HG02870 (cell line): ENCODE measurements at regions not wholly inside any gene's neighbourhood (a gene's known extent, or its start where the extent isn't known, plus 50 kb on each side); places are given as distances from the start of the nearest gene placed in this dataset.
"Not testable (repeated sequence)": the region's sequence is repeated elsewhere in the genome, so short reads cannot be mapped to it uniquely, and the experiment has no call there.

ENCODE experiments used
- ATAC-seq: cut with Tn5 transposase; IDR thresholded peaks from one replicate; pipeline ENCODE4 v1.9.1; 2021; ENCODE audit warnings: mild to moderate bottlenecking, moderate library complexity; ENCODE audit not compliant: unreplicated experiment

DNA sequence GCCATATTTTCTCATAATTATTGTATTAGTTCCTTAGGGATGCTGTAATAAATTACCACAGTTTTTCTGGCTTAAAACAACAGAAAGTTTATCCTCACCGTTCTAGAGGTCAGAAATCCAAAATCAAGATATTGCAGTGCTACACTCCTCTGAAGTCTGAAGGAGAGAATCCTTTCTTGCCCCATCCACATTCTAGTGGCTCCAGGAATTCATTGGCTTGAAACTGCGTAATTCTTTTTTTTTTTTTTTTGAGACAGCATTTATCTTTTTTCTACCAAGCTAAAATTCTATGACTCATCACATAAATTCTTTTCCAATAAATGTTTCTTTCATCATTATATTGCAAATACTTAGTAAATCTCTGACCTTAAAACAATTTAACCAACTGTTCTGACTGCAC, 451.0 kb upstream of the RGS18 start:
- no peak for ATAC-seq

GRCh38 chr1:191709215-191709614, 449.0 kb upstream of the RGS18 start:
- ATAC-seq = no peak

- ATAC-seq = no peak
Measured at GRCh38 chr1:191711961-191712360, 446.3 kb upstream of the RGS18 start.

DNA sequence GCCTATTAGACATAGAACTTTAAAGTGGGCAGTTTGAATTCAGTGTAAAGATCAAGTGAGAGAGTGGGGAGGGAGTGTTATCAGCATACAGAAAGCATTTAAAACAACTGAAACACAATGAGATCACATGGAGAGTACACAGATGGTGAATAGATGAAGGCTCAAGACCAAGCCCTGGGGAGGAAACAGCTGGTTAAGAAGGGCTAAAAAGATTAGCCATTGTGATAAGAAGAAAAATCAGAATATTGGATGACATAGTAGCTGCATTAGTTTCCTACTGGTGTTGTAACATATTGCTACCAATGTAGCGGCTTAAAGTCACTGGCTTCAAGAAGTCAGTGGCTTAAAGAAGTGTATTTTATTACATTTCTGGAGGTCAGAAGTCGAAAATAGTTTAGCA, 443.4 kb upstream of the RGS18 start:
- ATAC-seq = no peak

DNA sequence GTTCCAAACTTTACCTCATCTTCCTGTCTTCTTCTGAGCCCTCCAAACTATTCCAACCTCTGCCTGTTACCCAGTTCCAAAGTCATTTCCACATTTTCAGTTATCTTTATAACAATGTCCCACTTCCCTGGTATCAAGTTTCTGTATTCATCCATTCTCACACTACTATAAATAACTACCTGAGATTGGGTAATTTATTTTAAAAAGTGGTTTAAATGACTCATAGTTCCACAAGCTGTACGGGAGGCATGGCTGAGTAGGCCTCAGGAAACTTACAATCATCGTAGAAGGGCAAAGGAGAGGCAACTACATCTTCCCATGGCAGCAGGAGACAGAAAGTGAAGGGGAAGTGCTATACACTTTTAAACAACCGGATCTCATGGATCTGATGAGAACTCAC, 428.5 kb upstream of the RGS18 start:
- ATAC-seq = no peak

GRCh38 chr1:191731608-191732302, 426.5 kb upstream of the RGS18 start:
- not testable (repeated sequence) for ATAC-seq

DNA sequence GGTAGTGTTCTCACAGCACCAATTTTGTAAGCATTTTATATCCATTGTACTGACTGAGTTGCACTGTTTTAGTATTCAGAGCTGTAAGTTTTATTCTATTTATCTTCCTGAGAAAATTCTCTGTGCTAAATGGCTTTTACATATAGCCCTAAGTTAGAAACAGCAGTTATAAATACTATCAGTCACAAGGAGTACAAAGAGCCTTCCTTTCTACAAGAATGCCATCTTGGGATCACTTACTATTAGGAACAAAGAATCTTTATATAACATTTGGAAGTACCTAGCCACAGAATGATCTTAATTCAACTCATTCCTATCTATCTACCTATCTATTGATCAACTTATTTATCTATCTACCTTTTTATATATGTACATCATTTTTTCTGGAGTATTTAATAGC, 423.9 kb upstream of the RGS18 start:
- ATAC-seq = no peak

DNA sequence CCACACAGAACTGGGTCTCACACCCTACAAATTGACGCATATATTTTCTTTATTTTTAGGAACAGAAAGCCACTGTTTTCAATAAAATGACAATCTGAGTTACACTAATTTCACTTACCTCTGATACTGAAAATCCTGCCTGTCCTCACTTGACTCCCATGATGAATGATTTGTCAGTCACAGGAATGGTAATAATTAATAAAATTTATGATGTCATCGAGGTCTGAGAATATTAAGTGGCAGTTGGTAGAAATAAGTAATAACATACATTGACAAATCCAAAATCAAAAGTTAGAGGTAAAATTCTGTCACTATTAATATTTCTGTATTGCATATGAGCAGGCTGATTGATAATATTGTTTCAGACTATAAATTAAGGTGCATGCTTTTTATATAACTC, 418.7 kb upstream of the RGS18 start:
- ATAC-seq = no peak

GRCh38 chr1:191752342-191752741, 405.9 kb upstream of the RGS18 start:
- no peak for ATAC-seq

- ATAC-seq = no peak
Measured at GRCh38 chr1:191760016-191760415, 398.2 kb upstream of the RGS18 start.

GRCh38 chr1:191788551-191788950, 369.7 kb upstream of the RGS18 start:
- no peak for ATAC-seq

GRCh38 chr1:191798178-191798577, 360.1 kb upstream of the RGS18 start:
- no peak for ATAC-seq

GRCh38 chr1:191804311-191804710, 354.0 kb upstream of the RGS18 start:
- no peak for ATAC-seq

DNA sequence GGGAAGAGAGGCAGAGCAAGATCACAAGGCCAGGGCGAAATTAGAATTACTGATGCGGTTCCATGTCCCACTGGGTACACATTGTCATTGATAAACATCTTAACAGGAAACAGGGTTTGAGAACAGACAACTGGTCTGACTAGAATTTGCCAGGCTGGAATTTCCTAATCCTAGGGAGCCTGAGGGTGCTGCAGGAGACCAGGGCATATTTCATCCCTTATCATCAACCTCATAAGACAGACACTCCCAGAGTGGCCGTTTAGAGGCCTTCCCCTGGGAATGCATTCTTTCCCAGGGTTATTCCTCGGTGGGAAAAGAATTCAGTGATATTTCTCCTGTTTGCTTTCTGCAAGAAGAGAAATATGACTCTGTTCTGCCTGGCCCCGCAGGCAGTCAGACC, 344.7 kb upstream of the RGS18 start:
- ATAC-seq = not testable (repeated sequence)

DNA sequence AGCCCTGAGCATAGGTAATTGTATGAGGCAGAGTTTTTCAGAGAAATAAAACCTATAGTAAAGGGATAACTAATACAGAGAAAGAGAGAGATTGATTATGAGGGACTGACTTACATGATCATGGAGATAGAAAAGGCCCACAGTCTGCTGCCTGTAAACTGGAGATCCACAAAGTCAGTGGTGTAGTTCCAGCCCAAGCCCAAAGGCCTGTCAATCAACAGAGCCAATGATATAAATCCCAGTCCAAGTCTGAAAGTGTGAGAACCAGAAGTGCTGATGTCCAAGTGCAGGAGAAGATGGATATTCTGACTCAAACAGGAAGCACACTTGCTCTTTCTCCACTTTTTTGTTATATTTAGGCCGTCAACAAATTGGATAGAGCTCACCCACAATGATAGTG, 340.1 kb upstream of the RGS18 start:
- no peak for ATAC-seq

DNA sequence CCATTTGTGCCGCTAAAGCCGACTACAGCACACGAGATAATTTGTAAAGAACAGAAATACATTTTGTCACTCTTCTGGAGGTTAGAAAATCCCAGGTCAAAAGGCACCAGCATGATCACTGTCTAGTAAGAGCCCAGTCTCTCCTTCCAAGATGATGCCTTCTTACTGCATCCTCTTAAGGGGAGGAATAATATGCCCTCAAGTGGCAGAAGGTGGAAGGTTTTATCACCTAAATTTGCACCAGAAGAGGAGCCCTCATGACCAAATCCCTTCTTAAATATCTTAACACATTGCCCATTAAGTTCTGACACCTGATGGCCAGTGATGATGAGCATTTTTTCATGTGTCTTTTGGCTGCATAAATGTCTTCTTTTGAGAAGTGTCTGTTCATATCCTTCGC, 326.7 kb upstream of the RGS18 start:
- no peak for ATAC-seq

GRCh38 chr1:191839891-191840290, 318.4 kb upstream of the RGS18 start:
- ATAC-seq = no peak

DNA sequence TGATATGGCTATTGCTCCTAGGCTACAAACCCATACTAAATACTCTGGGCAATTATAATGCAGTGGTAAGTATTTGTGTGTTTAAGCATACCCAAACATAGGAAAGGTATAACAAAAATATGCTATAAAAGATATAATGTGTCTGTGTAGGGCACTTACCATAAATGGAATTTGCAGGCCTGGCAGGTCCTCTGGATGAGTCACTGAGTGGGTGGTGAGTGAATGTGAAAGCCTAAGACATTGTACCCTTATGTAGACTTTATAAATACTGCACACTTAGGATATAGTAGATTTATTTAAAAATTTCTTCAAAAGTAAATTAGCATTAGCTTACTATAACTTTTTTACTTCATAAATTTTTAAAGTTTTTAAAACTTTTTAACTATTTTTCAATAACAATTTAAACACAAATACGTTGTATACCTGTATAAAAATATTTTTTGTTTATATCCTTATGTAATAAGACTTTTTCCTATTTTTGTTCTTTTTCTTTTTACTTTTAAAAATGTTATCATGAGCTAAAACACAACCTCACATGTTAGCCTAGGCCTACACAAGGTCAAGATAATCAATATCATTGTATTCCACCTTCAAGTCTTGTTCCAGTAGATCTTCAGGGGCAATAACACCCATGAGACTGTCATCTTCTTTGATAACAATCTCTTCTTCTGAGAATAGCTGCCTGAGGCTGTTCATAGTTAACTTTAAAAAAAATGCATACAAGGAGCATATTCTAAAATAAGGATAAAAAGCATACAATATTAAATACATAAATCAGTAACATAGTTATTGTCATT, 306.3 kb upstream of the RGS18 start:
- ATAC-seq = no peak

DNA sequence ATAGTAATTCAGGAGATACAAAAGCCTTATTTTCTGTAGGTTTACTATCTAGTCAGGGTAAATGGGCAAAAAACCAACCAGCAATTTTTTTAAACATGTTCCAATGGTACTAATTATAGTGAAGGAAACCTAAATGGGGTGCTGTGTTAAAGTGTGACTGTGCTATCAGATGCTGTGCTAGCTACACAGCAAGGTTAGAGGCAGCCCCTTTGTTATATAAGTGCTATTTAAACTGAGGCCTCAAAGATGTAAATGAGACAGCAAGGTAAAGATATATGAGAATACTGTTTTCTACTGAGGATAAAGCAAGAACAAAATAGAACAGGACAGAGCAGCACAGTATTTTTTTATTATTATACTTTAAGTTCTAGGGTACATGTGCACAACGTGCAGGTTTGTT, 305.4 kb upstream of the RGS18 start:
- ATAC-seq = no peak

DNA sequence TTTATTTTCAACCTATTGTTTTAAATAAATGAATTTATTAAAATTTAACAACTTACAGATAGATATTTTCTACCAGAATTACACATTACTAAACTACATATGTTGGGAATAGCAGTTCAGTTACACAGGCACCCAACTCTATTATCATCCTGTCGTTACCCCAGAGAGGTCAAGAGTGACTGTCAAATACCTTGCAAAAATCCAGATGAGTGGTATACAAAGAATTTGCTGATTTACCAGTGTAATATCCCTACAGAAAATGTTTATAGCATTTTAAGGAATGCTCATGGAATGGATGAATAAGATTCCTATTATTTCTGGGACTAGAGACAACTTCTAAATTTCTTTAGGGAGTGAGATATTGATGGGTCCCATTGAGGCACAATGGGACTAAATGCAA, 300.7 kb upstream of the RGS18 start:
- no peak for ATAC-seq

GRCh38 chr1:191865479-191865878, 292.8 kb upstream of the RGS18 start:
- no peak for ATAC-seq

GRCh38 chr1:191866155-191866554, 292.1 kb upstream of the RGS18 start:
- ATAC-seq = no peak
